HG03103 (cell line): ENCODE measurements at regions not wholly inside any gene's neighbourhood (a gene's known extent, or its start where the extent isn't known, plus 50 kb on each side); places are given as distances from the start of the nearest gene placed in this dataset.
"Not testable (repeated sequence)": the region's sequence is repeated elsewhere in the genome, so short reads cannot be mapped to it uniquely, and the experiment has no call there.

Experiments
- ATAC-seq: cut with Tn5 transposase; IDR thresholded peaks from one replicate; pipeline ENCODE4 v1.9.1; 2021; ENCODE audit warnings: low read depth; ENCODE audit not compliant: unreplicated experiment

DNA sequence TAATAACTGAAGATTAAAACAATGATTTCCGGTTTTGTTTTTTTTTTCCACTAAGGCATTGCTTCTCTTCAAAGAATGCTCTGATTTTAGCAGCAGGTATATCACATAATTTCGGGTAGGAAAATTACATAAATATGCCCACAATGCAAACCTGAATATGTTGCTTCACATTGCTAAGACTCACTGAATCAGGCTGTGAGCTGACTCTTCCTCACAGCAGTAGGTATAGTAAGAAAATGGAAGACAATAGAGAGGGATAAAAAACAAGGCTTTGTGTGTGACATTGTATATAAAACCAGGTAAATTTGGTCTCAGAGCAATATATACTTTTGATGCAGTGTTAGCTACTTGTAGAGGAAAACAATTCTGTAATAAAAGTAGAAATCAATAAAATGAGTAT lies 1355.0 kb downstream of the OLFM4 start:
- ATAC-seq: no peak

GRCh38 chr13:54387625-54388024 lies 1359.0 kb downstream of the OLFM4 start:
- no peak for ATAC-seq

DNA sequence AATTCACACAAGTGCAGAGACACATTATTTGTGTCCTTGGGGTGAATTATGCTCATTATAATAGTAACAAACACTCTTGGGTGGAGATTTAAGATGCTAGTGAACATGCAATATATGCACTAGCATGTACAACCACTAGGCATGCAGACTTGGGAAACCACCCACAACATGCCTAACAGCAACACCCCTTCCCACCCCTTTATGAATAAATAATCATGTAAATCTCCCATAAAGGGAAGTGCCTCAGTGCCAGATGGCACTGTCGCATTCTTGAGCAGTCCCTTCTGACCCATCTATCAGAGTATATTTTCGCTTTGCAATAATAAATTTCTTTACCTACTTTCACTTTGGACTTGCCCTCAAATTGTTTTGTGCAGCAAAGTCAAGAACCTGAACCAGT lies 1362.2 kb downstream of the OLFM4 start:
- ATAC-seq: no peak

DNA sequence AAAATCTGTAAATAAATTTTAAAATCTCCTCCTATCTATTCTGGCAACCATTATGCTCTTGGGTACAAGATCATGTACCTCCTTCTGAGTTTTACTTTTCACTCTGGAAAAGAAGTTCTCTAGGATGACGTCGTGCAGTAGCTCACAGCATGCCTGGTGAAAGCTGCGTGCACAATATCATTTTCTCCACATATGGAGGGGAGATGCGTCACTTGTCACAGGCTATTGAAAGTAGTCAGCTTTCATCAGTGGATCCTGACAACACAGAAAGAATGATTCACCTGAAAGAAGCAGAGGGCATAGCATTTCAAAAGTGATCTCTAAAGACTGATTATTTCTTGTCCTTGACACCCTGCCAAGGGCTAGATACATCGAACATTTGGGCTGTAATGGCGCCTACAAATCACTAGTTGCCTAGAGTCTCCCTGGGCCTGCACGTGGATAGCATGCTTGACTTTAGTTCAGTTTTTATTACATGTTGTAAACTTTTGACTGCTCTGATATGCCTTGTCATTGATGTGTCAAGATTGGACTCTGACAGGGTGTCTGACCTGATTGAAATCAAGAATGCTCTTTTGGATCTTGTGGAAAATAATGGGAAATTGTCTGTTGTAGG lies 1365.6 kb downstream of the OLFM4 start:
- no peak for ATAC-seq

- ATAC-seq: no peak
Measured at GRCh38 chr13:54394908-54395307, 1366.3 kb downstream of the OLFM4 start.

GRCh38 chr13:54402495-54402894 lies 1373.9 kb downstream of the OLFM4 start:
- no peak for ATAC-seq

- no peak for ATAC-seq
Measured at GRCh38 chr13:54415753-54416366, 1387.2 kb downstream of the OLFM4 start.

- not testable (repeated sequence) for ATAC-seq
Measured at GRCh38 chr13:54422946-54423345, 1394.3 kb downstream of the OLFM4 start.

DNA sequence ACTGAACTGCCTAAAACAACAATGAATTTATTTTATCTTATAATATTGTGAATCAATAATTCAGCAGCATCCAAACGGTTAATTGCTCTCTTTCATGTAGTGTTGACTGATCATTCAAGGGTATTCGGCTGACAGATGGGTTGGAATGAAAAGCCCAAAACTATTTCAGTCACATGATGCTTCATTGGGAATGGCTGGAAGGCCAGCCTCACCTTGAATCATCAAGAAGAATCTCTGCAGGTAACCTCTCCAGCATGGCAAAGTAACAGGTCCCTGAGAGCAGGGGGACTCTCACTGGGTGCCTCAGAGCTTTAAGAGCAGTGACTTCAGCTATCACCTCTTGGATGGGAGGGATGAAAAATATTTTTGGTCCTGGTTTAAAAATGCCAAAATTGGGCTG lies 1395.7 kb downstream of the OLFM4 start:
- no peak for ATAC-seq

DNA sequence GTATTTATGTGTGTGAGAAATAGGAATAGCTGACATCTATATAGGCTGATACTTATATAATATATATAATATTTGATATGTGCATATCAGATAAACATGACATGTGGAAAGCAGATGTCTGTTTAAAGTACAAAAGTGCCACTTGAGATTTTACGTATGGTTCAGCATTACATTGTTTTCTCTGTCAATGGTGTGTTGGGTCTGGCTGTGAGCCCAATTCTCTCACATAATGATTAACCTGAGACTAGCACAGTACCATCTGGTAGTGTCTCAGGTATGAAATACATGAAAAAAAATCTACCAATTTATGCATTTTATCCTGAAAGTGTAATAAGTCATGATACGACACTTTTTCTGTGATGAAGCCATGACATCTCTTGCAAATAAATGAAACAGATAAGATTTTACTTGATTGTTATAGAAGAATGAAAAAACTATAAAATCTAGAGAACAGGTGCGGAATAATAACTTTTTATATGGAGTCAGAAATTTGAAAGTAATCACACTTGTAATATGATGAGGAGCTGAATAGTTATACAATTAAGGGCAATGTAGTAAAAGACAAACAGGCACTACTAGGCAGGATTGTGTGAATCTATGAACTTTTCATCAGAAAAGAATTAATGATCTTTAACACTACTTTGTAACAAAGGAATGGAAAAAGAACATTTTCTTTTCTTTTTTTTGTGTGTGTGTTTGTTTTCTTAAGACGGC lies 1405.0 kb downstream of the OLFM4 start:
- no peak for ATAC-seq

DNA sequence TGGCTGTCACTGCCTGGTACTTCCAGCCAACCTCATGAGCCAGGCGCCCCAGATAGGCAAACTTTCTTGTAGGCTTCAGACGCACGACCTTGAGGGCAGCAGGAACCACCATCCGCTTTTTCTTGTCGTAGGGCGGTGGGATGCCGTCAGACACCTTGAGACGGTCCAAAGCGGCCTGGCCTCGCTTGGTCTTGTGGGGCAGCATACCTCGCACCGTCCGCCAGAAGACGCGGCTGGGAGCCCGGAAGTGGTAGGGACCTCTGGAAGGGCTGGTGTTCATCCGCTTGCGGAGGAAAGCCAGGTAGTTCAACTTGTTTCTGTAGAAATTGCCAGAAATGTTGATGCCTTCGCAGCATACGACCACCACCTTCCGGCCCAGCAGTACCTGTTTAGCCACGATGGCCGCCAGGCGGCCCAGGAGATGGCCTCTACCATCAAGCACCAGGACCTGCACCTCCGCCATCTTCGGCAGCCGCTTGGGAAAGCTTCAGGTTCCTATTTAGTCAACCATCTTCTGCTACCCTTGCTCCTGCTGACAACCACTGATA lies 1412.3 kb downstream of the OLFM4 start:
- not testable (repeated sequence) for ATAC-seq

- ATAC-seq: no peak
Measured at GRCh38 chr13:54445453-54445852, 1416.8 kb downstream of the OLFM4 start.

GRCh38 chr13:54445865-54446264 lies 1417.3 kb downstream of the OLFM4 start:
- no peak for ATAC-seq

DNA sequence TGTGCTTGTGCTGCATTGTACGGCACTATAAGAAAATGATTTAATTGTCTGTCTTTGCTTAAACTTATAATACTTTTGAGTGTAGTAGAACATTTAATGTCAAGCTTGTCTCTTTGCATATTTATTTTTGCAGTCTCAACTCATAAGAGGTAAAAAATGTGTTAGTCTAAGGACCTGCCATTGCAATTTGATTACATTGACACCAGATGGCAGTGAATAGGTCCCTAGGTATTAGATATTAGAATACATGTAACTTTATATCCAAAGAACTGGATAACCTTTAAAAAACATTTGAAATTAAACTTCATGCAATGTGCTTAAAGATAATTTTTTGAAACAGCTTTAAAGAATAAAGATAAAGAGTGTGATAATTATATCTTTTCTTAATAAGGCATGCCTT lies 1421.3 kb downstream of the OLFM4 start:
- no peak for ATAC-seq

DNA sequence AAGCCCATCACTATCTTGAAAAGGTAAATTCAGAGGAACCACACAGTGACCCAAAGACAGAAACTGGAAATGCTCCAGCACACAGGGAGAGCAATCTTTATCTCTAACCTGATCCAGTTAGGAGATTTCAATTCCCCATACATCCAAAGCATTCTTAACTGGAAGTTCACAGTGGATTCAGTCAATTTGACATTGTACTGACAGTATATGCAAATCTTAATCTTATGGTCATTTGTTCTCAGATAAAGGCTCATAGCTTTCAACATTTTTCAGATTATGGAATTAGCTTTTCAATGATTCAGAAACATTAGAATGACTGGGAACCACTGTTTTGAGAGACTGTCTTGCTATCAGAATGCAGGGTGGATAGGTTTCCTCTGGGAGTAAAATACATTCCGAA lies 1455.6 kb downstream of the OLFM4 start:
- no peak for ATAC-seq

- ATAC-seq: no peak
Measured at GRCh38 chr13:54486421-54487166, 1458.0 kb downstream of the OLFM4 start.

- no peak for ATAC-seq
Measured at GRCh38 chr13:54489359-54489758, 1460.7 kb downstream of the OLFM4 start.

DNA sequence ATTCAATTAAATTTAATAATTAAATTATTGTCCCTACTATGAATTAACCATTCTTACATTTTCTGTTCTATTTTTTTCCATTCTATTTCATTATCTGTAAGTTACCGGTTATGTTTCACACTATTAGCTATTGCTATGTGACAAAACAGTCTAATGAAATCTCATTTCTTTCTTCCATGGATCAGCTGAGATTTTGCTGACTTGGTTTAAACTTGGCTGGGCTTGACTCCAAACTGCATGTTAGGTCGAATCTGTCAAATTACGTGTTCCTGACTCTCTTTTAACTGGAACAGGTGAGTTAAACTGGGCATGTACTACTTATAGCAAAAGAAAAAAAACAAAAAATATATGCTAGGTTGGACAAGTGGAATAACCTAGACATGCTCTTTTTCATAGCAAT lies 1464.4 kb downstream of the OLFM4 start:
- ATAC-seq: no peak

DNA sequence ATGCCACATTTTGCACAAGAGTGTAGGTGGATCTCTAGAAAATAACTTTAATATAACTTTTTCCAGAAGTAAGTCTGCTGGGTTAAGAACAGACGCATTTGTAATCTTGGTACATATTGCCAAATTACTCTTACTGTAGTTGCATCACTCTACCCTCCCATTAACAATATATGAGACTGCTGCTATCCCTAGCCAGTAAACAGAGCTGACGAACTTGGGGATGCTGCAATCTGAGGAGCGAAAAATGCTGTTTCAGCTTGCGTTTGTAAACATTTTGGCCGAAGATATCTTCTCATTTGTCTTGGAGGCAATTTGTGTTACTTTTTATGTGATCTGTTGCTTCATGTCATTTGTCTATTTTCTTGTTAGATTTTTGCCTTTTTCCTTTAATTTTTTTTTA lies 1482.8 kb downstream of the OLFM4 start:
- ATAC-seq: no peak

DNA sequence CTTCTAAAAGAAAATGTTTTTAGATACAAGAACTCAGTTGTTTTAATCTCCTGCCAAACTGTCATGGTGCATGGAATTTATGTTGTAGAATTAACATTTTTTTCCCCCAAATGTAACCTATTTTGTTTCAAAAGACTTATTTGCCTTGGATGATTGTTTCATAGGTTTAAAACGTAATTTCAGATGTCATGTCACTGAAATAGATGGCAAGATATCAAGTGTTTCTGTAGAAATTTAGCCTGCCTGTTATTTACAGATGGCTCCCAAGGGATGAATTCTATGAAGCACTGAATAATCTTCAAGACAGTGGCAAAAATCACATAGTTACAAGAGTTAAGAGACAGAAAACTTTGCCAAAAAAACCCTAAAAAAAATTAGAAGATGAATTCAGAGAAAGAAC lies 1484.6 kb downstream of the OLFM4 start:
- ATAC-seq: no peak

DNA sequence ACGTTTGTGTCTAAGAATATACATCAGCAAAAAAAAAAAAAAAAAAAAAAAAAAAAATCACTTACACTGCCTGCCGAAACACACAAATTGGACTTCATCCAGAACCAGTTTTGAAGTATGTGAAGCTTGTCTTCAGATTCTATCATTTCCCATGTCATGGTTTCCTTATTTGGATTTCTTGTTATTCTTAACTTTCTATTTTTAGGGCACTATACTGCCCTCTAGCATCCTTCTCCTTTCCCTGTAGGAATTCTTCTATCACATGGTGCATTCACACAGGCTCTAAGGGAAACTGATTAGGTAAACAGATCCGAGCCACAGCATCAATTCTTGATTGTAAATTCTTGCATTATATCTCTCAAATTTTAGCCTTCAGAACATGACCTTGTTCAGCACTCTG lies 1507.5 kb downstream of the OLFM4 start:
- ATAC-seq: no peak
